ENCODE measurements at regions not wholly inside any gene's neighbourhood (a gene's known extent, or its start where the extent isn't known, plus 50 kb on each side); places are given as distances from the start of the nearest gene placed in this dataset.

DNA sequence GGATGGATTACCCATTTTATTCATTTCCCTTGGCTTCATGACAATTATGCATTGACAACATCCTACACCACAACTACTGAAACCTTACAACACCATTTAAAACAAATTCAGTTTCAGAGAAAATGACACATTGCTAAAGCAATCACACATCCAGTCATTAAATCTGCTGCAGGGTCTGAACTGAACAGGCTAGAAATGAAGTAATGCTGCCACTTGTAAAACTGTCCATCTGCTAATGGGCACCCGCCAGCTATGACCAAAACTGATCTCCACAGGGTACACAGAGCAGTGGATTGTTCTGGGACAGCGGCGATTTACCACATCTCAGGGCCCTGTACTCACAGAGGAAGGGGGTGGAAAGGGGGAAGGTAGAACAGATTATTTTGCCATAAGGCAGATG, 172.9 kb upstream of the FBXL4 start:
- TF ChIP-seq, protein P1, sequence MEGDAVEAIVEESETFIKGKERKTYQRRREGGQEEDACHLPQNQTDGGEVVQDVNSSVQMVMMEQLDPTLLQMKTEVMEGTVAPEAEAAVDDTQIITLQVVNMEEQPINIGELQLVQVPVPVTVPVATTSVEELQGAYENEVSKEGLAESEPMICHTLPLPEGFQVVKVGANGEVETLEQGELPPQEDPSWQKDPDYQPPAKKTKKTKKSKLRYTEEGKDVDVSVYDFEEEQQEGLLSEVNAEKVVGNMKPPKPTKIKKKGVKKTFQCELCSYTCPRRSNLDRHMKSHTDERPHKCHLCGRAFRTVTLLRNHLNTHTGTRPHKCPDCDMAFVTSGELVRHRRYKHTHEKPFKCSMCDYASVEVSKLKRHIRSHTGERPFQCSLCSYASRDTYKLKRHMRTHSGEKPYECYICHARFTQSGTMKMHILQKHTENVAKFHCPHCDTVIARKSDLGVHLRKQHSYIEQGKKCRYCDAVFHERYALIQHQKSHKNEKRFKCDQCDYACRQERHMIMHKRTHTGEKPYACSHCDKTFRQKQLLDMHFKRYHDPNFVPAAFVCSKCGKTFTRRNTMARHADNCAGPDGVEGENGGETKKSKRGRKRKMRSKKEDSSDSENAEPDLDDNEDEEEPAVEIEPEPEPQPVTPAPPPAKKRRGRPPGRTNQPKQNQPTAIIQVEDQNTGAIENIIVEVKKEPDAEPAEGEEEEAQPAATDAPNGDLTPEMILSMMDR (IDR thresholded peaks at IDR 0.05 in 2 of 3, conservative IDR thresholded peaks at IDR 0.05 in 1 of 3; ENCODE audit: borderline replicate concordance in 1 of 3, insufficient read depth in 1 of 3, low read depth in 2 of 3, low read length in 2 of 3), result no peak
- TF ChIP-seq, protein P2, sequence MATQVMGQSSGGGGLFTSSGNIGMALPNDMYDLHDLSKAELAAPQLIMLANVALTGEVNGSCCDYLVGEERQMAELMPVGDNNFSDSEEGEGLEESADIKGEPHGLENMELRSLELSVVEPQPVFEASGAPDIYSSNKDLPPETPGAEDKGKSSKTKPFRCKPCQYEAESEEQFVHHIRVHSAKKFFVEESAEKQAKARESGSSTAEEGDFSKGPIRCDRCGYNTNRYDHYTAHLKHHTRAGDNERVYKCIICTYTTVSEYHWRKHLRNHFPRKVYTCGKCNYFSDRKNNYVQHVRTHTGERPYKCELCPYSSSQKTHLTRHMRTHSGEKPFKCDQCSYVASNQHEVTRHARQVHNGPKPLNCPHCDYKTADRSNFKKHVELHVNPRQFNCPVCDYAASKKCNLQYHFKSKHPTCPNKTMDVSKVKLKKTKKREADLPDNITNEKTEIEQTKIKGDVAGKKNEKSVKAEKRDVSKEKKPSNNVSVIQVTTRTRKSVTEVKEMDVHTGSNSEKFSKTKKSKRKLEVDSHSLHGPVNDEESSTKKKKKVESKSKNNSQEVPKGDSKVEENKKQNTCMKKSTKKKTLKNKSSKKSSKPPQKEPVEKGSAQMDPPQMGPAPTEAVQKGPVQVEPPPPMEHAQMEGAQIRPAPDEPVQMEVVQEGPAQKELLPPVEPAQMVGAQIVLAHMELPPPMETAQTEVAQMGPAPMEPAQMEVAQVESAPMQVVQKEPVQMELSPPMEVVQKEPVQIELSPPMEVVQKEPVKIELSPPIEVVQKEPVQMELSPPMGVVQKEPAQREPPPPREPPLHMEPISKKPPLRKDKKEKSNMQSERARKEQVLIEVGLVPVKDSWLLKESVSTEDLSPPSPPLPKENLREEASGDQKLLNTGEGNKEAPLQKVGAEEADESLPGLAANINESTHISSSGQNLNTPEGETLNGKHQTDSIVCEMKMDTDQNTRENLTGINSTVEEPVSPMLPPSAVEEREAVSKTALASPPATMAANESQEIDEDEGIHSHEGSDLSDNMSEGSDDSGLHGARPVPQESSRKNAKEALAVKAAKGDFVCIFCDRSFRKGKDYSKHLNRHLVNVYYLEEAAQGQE (IDR thresholded peaks at IDR 0.05; ENCODE audit: low read depth), result no peak
- TF ChIP-seq POLR2A (IDR thresholded peaks at IDR 0.05; ENCODE audit: borderline replicate concordance, extremely low read depth, insufficient read depth, insufficient read length) (no peak), FOSL1 (IDR thresholded peaks at IDR 0.05; ENCODE audit: low read depth) (no peak), SRF (IDR thresholded peaks at IDR 0.05; ENCODE audit: low read depth) (no peak), ELF1 (IDR thresholded peaks at IDR 0.05; ENCODE audit: borderline replicate concordance, low read depth) (no peak), EZH2phosphoT487 (IDR thresholded peaks at IDR 0.05; ENCODE audit: borderline replicate concordance) (no peak), YY1 (IDR thresholded peaks at IDR 0.05; ENCODE audit: extremely low read depth, insufficient replicate concordance, low read depth, low read length) (no peak), SP1 (IDR thresholded peaks at IDR 0.05; ENCODE audit: low read depth) (no peak), EGR1 (IDR thresholded peaks at IDR 0.05; ENCODE audit: low read depth) (no peak), CEBPB (IDR thresholded peaks at IDR 0.05; ENCODE audit: low read depth) (no peak), EZH2 (IDR thresholded peaks at IDR 0.05) (no peak), MAX (IDR thresholded peaks at IDR 0.05) (no peak), TCF7L2 (IDR thresholded peaks at IDR 0.05; ENCODE audit: borderline replicate concordance, extremely low read depth, insufficient read depth, insufficient read length) (no peak)

All from HCT116 (cell line).